GM18907 (cell line): ENCODE measurements at regions not wholly inside any gene's neighbourhood (a gene's known extent, or its start where the extent isn't known, plus 50 kb on each side); places are given as distances from the start of the nearest gene placed in this dataset.
"Not testable (repeated sequence)": the region's sequence is repeated elsewhere in the genome, so short reads cannot be mapped to it uniquely, and the experiment has no call there.

Source experiments
- ATAC-seq: cut with Tn5 transposase; IDR thresholded peaks from one replicate; pipeline ENCODE4 v1.9.1; 2021; ENCODE audit warnings: mild to moderate bottlenecking, moderate library complexity; ENCODE audit not compliant: unreplicated experiment

- ATAC-seq = no peak
These were observed 209.2 kb upstream of the SHH start for GRCh38 chr7:156021471-156021870.

DNA sequence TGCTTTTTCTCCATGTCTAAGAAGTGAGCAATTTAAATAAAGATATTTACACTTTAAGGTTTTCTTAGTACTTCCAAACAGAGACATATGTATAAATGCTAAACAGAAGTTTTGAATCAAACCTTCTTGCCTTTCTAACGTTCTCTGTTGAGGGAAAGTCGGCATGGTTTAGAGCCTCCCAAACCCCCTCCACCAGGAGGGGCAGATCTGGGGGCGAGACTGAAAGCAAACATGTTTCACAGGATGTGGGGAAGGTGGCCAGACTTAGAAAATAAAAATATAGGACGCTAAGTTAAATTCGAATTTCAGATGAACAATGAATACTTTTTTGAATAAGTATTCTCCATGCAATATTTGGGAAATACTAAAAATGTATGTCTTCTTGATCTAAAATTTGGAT, 208.3 kb upstream of the SHH start:
- no peak for ATAC-seq

- ATAC-seq = no peak
These were observed 207.7 kb upstream of the SHH start for GRCh38 chr7:156019776-156020565.

DNA sequence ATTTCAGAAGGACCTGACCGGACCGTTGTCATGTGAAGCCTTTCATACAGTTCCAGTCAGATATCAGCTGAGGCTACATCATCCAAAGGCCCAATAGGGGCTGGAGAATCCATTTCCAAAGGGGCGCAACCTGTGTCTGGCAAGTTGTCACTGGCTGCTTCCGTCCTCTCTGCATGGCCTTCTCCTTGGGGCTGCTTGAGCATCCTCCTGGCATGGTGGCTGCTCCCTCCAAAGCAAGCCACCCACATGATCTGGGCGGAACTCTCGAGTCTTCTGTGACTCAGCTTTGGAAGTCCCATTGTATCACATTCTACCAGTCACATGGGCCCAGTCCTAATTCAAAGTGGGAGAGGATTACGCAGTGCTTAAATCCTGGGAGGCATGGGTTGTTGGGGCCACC, 207.0 kb upstream of the SHH start:
- no peak for ATAC-seq

DNA sequence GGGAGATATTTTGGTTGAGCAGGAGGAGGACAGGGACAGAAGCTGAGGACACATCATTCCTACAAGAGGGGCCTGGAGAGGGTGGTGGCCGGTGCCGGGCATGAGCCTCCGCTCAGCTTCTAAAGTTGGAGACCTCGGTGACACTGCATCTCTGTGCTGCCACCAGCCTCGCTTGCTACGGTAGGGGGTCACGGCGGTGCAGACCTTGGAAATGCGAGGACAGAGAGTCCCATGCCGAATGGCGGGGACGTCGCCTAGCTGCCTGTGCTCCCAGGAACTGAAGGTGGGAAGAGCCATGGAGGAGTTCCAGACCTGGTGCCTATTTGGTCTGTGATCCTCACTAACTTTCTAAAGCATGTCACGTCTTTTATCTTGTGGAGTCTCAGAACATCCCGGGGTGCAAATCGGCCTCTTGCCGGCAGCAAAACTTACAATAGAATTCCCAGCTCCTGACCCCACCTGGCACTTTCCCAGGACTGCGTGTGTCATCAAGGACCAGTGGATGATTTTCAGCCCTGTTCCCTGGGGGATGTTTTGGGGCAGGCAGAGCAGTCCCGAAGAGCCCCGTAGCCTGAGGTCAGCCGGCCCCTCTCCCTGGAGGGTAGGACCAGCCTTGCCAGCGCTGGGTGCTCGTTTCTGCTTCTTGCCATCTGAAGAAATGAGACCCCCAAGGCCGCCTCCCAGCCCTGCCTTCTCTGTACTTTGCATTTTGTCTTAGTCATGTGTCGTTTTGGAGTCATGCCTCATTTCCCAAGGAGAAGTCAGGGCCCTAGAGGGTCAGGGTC, 205.8 kb upstream of the SHH start:
- no peak for ATAC-seq

- ATAC-seq = no peak
These were observed 205.2 kb upstream of the SHH start for GRCh38 chr7:156017431-156017830.

- ATAC-seq = no peak
These were observed 203.2 kb upstream of the SHH start for GRCh38 chr7:156015237-156016020.

DNA sequence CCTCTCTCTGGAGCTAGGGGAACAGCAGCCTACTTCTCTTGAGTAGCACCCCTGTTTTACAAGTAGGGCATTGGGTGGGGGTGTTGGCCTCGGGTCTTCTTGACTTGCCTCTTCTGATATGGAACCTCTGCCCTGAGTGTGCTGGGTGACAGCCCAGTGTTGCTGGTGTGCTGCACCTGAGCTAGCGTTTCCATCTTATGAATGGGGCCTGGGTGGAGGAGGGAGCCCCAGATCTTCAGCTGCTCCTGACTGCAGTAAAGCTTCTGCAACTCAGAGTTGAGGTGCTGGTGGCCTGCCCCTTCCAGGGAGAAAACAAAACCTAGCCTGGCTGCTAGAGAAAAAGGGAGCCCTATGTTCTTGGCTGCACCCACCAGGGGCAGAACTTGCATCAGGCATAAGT, 202.5 kb upstream of the SHH start:
- no peak for ATAC-seq

GRCh38 chr7:156014201-156014600, 201.9 kb upstream of the SHH start:
- ATAC-seq = peak; percentile 46

- ATAC-seq = no peak
These were observed 200.1 kb upstream of the SHH start for GRCh38 chr7:156012412-156012811.

DNA sequence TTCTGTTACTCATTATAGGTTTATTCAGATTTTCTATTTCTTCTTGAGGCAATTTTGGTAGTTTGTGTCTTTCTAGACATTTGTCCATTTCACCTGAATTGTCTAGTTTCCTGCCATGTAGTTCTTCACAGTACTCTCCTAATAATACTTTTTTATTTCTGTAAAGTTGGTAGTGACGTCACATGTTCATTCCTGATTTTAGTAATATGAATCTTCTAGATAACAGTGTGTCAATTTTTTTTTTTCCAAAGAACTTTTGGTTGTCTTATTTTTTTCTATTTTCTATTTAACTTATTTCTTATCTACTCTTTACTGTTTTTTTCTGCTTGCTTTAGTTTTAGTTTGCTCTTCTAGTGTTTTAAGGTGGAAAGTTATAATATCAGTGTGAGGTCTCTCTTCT, 197.3 kb upstream of the SHH start:
- ATAC-seq = no peak

- ATAC-seq = not testable (repeated sequence)
These were observed 194.6 kb upstream of the SHH start for GRCh38 chr7:156006876-156007275.

DNA sequence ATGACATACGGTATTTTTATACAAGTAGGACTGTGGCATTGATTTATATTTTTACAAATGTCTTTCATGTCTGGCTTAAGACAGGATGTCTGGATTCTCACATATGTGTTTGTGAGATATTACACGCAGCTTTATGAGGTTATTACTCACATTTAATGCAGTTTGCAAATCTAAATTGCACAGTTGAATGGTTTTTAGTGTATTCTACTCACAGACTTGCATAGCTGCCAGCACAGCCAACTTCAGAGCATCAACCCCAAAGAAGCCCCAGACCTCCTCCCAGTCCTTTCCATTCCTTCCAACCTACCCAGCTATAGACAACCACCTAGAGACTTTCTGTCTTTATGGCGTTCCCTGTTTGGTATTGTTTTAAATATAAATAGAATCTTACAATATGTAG, 193.8 kb upstream of the SHH start:
- no peak for ATAC-seq

GRCh38 chr7:156005202-156005691, 193.0 kb upstream of the SHH start:
- no peak for ATAC-seq

GRCh38 chr7:156004265-156005201, 192.3 kb upstream of the SHH start:
- no peak for ATAC-seq

DNA sequence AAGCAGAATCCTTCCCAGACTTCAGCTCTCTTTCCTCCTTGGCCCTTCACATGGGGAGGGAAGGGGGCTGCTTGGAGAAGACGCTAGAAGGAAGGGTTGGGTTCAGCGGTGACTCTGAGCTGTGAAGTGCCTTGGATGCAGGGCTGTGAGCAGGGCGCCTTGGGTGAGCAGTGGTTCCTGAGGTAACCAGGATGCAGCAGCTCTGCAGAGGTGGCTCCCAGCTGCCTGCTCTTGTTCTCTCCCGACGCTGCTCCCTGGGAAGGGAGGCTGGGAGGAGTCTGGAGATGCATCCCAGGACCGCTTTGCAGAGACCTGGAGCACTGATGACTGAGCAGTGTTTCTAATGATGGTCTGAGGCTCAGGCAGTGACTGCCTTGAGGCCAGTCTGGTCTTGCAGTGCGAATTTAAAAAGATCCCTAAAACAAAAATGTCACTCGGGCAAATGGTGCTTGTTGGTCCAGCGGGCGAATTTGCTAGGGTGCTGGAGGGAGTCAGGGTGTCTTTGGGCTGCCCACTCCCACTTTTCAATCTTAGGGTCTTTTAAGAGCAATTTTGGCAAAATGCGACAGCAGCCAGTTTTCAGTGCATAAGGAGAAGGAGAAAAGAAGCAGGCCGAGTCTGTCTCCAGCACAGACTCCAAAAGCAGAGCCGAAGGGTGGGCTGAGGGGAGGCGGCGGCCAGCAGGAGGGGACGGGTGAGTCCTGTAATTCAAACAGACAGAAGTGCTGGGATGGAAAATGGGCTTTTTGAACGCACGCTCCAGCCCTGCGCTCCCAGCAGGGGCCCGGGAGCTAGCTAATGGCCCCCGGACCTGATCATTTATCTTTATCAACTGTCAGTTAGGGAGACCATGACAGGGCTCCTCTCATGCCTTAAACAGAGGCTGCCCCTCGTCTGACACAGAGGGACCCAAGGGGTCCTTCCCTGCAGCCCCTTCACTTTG, 191.2 kb upstream of the SHH start:
- no peak for ATAC-seq

GRCh38 chr7:156002362-156003066, 190.3 kb upstream of the SHH start:
- no peak for ATAC-seq

GRCh38 chr7:156001496-156002260, 189.4 kb upstream of the SHH start:
- no peak for ATAC-seq
